Thymus (tissue), 11 donors: ENCODE measurements at regions not wholly inside any gene's neighbourhood (a gene's known extent, or its start where the extent isn't known, plus 50 kb on each side); places are given as distances from the start of the nearest gene placed in this dataset.

ENCODE experiments used
- DNase-seq, 9 donors: peaks; one replicate each; pipeline ENCODE4 v3.0.0-alpha.2; 2013; ENCODE audit warnings: low spot score in 9 of 9, low read depth in 6 of 9, missing footprints in 1 of 9
- H3K27ac ChIP-seq, 2 donors: one replicate each; pipeline ENCODE4 v1.5.1; 2013; ENCODE audit warnings: control low read depth in 1 of 2, low read depth in 1 of 2, low read length in 1 of 2, mild to moderate bottlenecking in 1 of 2, moderate library complexity in 1 of 2
- H3K27me3 ChIP-seq, 2 donors: one replicate each; pipeline ENCODE4 v1.5.1; 2013; ENCODE audit warnings: low read length in 1 of 2; ENCODE audit not compliant: control insufficient read depth in 2 of 2, insufficient read depth in 1 of 2
- H3K36me3 ChIP-seq, 2 donors: one replicate each; pipeline ENCODE4 v1.5.1; 2013; ENCODE audit warnings: low read length in 1 of 2, mild to moderate bottlenecking in 1 of 2, moderate library complexity in 1 of 2; ENCODE audit not compliant: control insufficient read depth in 2 of 2, insufficient read depth in 2 of 2
- H3K4me1 ChIP-seq, 2 donors: one replicate each; pipeline ENCODE4 v1.5.1; 2013; ENCODE audit warnings: low read length in 2 of 2; ENCODE audit not compliant: control insufficient read depth in 2 of 2, insufficient read depth in 2 of 2
- H3K4me3 ChIP-seq, 2 donors: one replicate each; pipeline ENCODE4 v1.5.1; 2013; ENCODE audit warnings: low read length in 2 of 2, control low read depth in 1 of 2, mild to moderate bottlenecking in 1 of 2
- H3K9me3 ChIP-seq, 2 donors: one replicate each; pipeline ENCODE4 v1.5.1; 2013; ENCODE audit warnings: low read length in 1 of 2, mild to moderate bottlenecking in 1 of 2; ENCODE audit not compliant: control insufficient read depth in 2 of 2, insufficient read depth in 1 of 2
- WGBS: extraction: QIAGEN DNeasy Blood & Tissue Kit; methylation state at CpG from one replicate; pipeline ENCODE4 v1.1.7; 2013; 5-methylcytosine and 5-hydroxymethylcytosine counted together
- donor health status: healthy.

- Histone ChIP-seq H3K36me3 (no peaks in the 10 kb centered on the region), H3K9me3 (no peaks in the 10 kb centered on the region), H3K4me3 (no peak overlapping the region), H3K27ac (no peak overlapping the region), H3K4me1 (no peaks in the 10 kb centered on the region), H3K27me3 (no peaks in the 10 kb centered on the region)
- no peak for DNase-seq
- WGBS: 100% methylated on average over 1 of the region's 1 CpG
Observed at GRCh38 chr1:218686761-218687160, 341.6 kb downstream of the TGFB2 start.

DNA sequence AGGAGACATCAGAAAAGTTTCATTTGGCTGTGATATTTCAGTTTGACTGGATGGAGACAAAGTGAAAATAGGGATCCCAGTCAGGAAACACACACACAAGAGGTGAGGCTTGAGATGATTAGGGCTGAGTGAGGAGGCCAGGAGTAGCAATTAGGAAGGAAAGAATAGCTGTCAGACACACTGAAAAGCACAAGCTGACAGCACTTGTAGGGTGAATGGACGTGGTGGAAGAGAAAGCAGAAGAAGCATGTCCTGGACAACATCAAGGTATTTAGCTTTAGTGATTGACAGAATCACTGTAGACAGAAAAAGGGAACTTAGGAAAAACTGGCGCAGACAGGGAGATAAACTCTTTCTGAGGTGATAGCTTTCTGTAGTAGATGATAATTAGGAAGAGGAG, 347.7 kb downstream of the TGFB2 start:
- Histone ChIP-seq H3K36me3 (no peaks in the 10 kb centered on the region), H3K9me3 (no peaks in the 10 kb centered on the region), H3K27ac (no peak overlapping the region), H3K4me1 (no peaks in the 10 kb centered on the region), H3K4me3 (no peak overlapping the region), H3K27me3 (no peaks in the 10 kb centered on the region)
- DNase-seq: no peak
- WGBS: 43% methylated on average over 2 of the region's 2 CpGs

DNA sequence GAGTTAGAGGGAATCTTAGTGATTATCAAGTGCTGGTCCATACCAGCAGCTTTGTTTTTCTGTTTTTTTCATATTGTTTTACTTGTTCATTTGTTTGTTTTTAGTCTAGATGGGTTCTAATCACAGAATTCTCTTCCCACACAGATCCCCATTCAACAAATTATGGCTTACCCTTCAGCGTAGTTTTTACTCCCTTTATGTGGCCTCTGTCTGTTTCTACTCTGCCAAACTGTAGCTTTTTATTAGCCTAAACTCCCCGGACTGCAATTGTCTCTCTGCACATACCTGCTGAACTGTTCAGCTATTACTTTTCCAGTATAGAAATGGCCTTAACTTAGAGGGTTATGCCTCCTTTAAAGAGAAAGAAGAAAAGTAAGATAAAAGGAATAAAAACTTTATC, 348.5 kb downstream of the TGFB2 start:
- H3K36me3 ChIP-seq: no peaks in the 10 kb centered on the region
- 68% methylated on average over 2 of the region's 2 CpGs for WGBS
- H3K27me3 ChIP-seq: no peaks in the 10 kb centered on the region
- DNase-seq: no peak
- H3K9me3 ChIP-seq: no peaks in the 10 kb centered on the region
- no peak overlapping the region for H3K4me3 ChIP-seq
- H3K4me1 ChIP-seq: no peaks in the 10 kb centered on the region
- H3K27ac ChIP-seq: no peak overlapping the region

- Histone ChIP-seq H3K27me3 (no peaks in the 10 kb centered on the region), H3K36me3 (no peaks in the 10 kb centered on the region), H3K4me1 (no peaks in the 10 kb centered on the region), H3K9me3 (no peaks in the 10 kb centered on the region), H3K4me3 (no peak overlapping the region), H3K27ac (no peak overlapping the region)
- no peak for DNase-seq
- WGBS: 88% methylated on average over 3 of the region's 3 CpGs
Observed at GRCh38 chr1:218694085-218694484, 348.9 kb downstream of the TGFB2 start.

DNA sequence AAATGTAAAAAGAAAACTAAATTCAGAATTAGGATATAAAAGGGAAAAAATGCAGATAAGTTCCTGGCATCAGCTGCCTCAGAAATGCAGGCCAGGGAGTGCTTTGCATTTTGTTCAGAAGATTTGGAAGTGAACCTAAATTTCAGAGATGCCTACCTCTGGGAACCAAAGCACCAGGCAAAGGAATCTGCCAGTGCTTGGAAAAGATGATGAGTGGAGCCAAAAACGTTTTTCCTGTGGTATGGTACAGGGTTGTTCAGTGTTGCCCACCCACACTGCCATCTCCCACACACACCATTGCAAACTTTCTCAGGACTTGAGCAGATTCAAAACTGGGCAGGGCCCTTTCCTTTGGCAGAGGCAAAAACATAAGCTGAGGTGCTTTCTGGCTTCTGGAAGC, 349.5 kb downstream of the TGFB2 start:
- DNase-seq: no peak

GRCh38 chr1:218695525-218695924, 350.4 kb downstream of the TGFB2 start:
- Histone ChIP-seq H3K36me3 (no peaks in the 10 kb centered on the region), H3K27me3 (no peaks in the 10 kb centered on the region), H3K4me1 (no peaks in the 10 kb centered on the region), H3K4me3 (no peak overlapping the region), H3K27ac (no peak overlapping the region), H3K9me3 (no peaks in the 10 kb centered on the region)
- 93% methylated on average over 4 of the region's 4 CpGs for WGBS
- no peak for DNase-seq

More for the DNA sequence above, 349.5 kb downstream of the TGFB2 start:
- Histone ChIP-seq H3K27me3 (no peaks in the 10 kb centered on the region), H3K9me3 (no peaks in the 10 kb centered on the region), H3K4me1 (no peaks in the 10 kb centered on the region), H3K36me3 (no peaks in the 10 kb centered on the region), H3K27ac (no peak overlapping the region), H3K4me3 (no peak overlapping the region)
- 23% methylated on average over 1 of the region's 1 CpG for WGBS

DNA sequence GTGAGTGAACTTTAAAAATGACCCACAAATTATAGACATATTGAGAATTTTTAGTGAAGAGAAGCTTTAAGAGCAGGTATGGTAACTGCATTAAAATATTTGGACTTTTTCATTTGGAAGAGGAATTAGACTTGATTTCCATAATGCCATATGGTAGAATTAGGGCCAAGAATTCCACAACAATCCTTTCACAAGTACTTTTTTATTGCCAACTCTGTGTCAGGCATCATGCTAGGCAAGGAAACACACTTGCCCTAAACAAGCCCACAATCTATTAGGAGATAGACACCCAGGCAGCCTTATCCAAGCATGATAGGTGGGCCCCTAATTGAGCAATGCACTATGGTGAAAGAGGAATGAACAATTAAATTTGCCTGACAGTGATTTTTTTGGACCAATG, 353.0 kb downstream of the TGFB2 start:
- no peaks in the 10 kb centered on the region for H3K4me1 ChIP-seq
- H3K4me3 ChIP-seq: no peak overlapping the region
- H3K27ac ChIP-seq: no peak overlapping the region
- H3K36me3 ChIP-seq: no peaks in the 10 kb centered on the region
- no peaks in the 10 kb centered on the region for H3K9me3 ChIP-seq
- no peak for DNase-seq
- H3K27me3 ChIP-seq: no peaks in the 10 kb centered on the region

- Histone ChIP-seq H3K27ac (no peak overlapping the region), H3K4me1 (no peaks in the 10 kb centered on the region), H3K27me3 (no peaks in the 10 kb centered on the region), H3K4me3 (no peak overlapping the region), H3K36me3 (no peaks in the 10 kb centered on the region), H3K9me3 (no peaks in the 10 kb centered on the region)
- 92% methylated on average over 3 of the region's 3 CpGs for WGBS
- no peak for DNase-seq
Observed at GRCh38 chr1:218699421-218699820, 354.3 kb downstream of the TGFB2 start.

- Histone ChIP-seq H3K27me3 (no peaks in the 10 kb centered on the region), H3K36me3 (no peaks in the 10 kb centered on the region), H3K4me3 (no peak overlapping the region), H3K27ac (no peak overlapping the region), H3K9me3 (no peaks in the 10 kb centered on the region), H3K4me1 (no peaks in the 10 kb centered on the region)
- 99% methylated on average over 2 of the region's 2 CpGs for WGBS
- DNase-seq: no peak
Observed at GRCh38 chr1:218699865-218700264, 354.7 kb downstream of the TGFB2 start.

- no peaks in the 10 kb centered on the region for H3K9me3 ChIP-seq
- no peak overlapping the region for H3K27ac ChIP-seq
- no peaks in the 10 kb centered on the region for H3K4me1 ChIP-seq
- H3K27me3 ChIP-seq: no peaks in the 10 kb centered on the region
- H3K36me3 ChIP-seq: no peaks in the 10 kb centered on the region
- DNase-seq: no peak
- 89% methylated on average over 7 of the region's 7 CpGs for WGBS
- H3K4me3 ChIP-seq: no peak overlapping the region
Observed at GRCh38 chr1:218700666-218701065, 355.5 kb downstream of the TGFB2 start.
